Tibial nerve (tissue), 4 donors: ENCODE measurements at regions not wholly inside any gene's neighbourhood (a gene's known extent, or its start where the extent isn't known, plus 50 kb on each side); places are given as distances from the start of the nearest gene placed in this dataset.

Source experiments
- DNase-seq, 2 donors: peaks; one replicate each; pipeline ENCODE4 v3.0.0-alpha.2; 2019; ENCODE audit warnings: low spot score in 2 of 2
- H3K27ac ChIP-seq, 4 donors: fragments of 200-600 bp; sonication (generic) in 3 of 4; one replicate each; pipeline ENCODE4 v1.5.1; 2017 to 2019; ENCODE audit warnings: mild to moderate bottlenecking in 1 of 4
- H3K27me3 ChIP-seq, 2 donors: fragments of 200-600 bp; sonication (generic) in 1 of 2; one replicate each; pipeline versions ENCODE4 v1.5.1 to v1.6.0; 2017 to 2019
- H3K36me3 ChIP-seq, 3 donors: fragments of 200-600 bp; sonication (generic); one replicate each; pipeline ENCODE4 v1.5.1; 2018 to 2019
- H3K4me1 ChIP-seq, 4 donors: fragments of 200-600 bp; sonication (generic) in 3 of 4; one replicate each; pipeline ENCODE4 v1.5.1; 2017 to 2019
- H3K4me3 ChIP-seq, 4 donors: fragments of 200-600 bp; sonication (generic) in 3 of 4; one replicate each; pipeline ENCODE4 v1.5.1; 2017 to 2019; ENCODE audit warnings: mild to moderate bottlenecking in 1 of 4, moderate library complexity in 1 of 4
- H3K9me3 ChIP-seq, 4 donors: fragments of 200-600 bp; sonication (generic) in 3 of 4; one replicate each; pipeline ENCODE4 v1.5.1; 2017 to 2019
- EP300 ChIP-seq, 2 donors: sonication (generic); formaldehyde crosslinking; IDR thresholded peaks; one replicate each; pipeline ENCODE4 v1.6.1; 2017; ENCODE audit warnings: antibody characterized with exemption in 2 of 2, mild to moderate bottlenecking in 1 of 2
- POLR2A ChIP-seq, 2 donors: fragments of 450-650 bp; IDR thresholded peaks; one replicate each; pipeline ENCODE4 v1.6.1; 2017; ENCODE audit warnings: antibody characterized with exemption in 2 of 2, mild to moderate bottlenecking in 2 of 2, moderate library complexity in 2 of 2
- WGBS, 2 donors: methylation state at CpG; one replicate each; pipeline ENCODE4 v1.1.5; 2018; 5-methylcytosine and 5-hydroxymethylcytosine counted together
- TF ChIP-seq, protein P1 (sequence below), 5 experiments: fragments of 200-600 bp in 3 of 5; fragments of 450-650 bp in 2 of 5; sonication (generic) in 3 of 5; IDR thresholded peaks; one replicate each; pipeline ENCODE4 v1.5.1; 2016 to 2019; ENCODE audit warnings: antibody characterized with exemption in 5 of 5, mild to moderate bottlenecking in 3 of 5, moderate library complexity in 2 of 5

DNA sequence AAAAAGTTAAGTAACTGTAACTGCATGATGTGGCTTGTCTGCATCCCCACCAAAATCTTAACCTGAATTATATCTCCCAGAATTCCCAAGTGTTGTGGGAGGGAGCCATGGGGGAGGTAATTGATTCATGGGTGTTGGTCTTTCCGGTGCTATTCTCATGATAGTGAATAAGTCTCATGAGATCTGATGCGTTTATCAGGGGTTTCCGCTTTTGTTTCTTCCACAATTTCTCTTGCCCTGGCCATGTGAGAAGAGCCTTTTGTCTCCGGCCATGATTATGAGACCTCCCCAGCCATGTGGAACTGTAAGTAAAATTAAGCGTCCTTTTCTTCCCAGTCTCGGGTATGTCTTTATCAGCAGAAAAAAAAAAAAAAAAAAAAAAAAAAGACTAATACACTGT lies 385.8 kb downstream of the SLITRK1 start:
- DNase-seq: no peak

GRCh38 chr13:83485101-83485500 lies 397.2 kb downstream of the SLITRK1 start:
- Histone ChIP-seq H3K4me3 (no peak overlapping the region), H3K27ac (no peak overlapping the region), H3K9me3 (no peaks in the 10 kb centered on the region), H3K36me3 (no peaks in the 10 kb centered on the region), H3K27me3 (no peaks in the 10 kb centered on the region), H3K4me1 (no peaks in the 10 kb centered on the region)
- 57 to 58% methylated on average over 1 of the region's 1 CpG for WGBS, 2 donors
- TF ChIP-seq POLR2A (IDR thresholded peaks at IDR 0.05): no peak
- TF ChIP-seq, protein P1, sequence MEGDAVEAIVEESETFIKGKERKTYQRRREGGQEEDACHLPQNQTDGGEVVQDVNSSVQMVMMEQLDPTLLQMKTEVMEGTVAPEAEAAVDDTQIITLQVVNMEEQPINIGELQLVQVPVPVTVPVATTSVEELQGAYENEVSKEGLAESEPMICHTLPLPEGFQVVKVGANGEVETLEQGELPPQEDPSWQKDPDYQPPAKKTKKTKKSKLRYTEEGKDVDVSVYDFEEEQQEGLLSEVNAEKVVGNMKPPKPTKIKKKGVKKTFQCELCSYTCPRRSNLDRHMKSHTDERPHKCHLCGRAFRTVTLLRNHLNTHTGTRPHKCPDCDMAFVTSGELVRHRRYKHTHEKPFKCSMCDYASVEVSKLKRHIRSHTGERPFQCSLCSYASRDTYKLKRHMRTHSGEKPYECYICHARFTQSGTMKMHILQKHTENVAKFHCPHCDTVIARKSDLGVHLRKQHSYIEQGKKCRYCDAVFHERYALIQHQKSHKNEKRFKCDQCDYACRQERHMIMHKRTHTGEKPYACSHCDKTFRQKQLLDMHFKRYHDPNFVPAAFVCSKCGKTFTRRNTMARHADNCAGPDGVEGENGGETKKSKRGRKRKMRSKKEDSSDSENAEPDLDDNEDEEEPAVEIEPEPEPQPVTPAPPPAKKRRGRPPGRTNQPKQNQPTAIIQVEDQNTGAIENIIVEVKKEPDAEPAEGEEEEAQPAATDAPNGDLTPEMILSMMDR (IDR thresholded peaks at IDR 0.05): no peak
- no peak for TF ChIP-seq EP300 (IDR thresholded peaks at IDR 0.05)
- no peak for DNase-seq

More for the DNA sequence above, 385.8 kb downstream of the SLITRK1 start:
- no peak overlapping the region for H3K27ac ChIP-seq
- TF ChIP-seq EP300 (IDR thresholded peaks at IDR 0.05): no peak
- TF ChIP-seq, protein P1 (IDR thresholded peaks at IDR 0.05): no peak
- no peak for TF ChIP-seq POLR2A (IDR thresholded peaks at IDR 0.05)
- no peaks in the 10 kb centered on the region for H3K36me3 ChIP-seq
- H3K4me1 ChIP-seq: no peaks in the 10 kb centered on the region
- no peaks in the 10 kb centered on the region for H3K27me3 ChIP-seq
- no peak overlapping the region for H3K4me3 ChIP-seq
- H3K9me3 ChIP-seq: no peaks in the 10 kb centered on the region
- 85 to 91% methylated on average over 6 of the region's 6 CpGs for WGBS, 2 donors

GRCh38 chr13:83471011-83471410 lies 411.3 kb downstream of the SLITRK1 start:
- WGBS, 2 donors: 80 to 83% methylated on average over 1 of the region's 1 CpG

DNA sequence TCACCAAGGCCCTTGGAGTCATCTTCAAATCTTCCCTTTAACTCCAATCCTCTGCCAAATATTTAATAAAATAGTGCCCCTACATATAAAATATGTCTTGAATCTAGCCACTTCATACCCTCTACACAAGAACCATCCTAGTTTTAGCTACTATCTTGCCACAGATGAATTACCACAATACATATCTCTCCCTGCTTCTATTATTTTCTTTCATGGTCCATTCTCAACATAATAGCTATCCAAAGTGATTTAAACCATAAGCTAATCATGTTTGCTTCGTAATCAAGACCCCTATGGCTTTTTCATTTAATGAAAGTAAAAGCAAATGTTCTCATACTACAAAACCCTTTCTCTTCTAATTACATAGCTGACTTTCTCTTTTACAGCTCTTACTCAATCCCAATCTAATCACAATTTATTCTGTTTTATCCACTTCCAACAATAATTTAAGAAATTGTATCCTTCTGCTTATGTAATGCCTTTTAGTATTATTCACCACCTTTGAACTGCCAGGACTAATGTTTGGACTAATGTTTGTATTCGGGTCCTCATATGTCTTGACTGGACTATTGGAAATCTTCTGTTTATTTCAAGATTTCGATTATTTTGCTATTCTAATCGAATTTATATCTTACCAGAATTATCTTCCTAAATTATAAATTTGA lies 412.0 kb downstream of the SLITRK1 start:
- no peak for TF ChIP-seq EP300 (IDR thresholded peaks at IDR 0.05)
- TF ChIP-seq, protein P1 (IDR thresholded peaks at IDR 0.05): no peak
- no peak for TF ChIP-seq POLR2A (IDR thresholded peaks at IDR 0.05)

More at GRCh38 chr13:83471011-83471410, 411.3 kb downstream of the SLITRK1 start:
- no peak overlapping the region for H3K27ac ChIP-seq
- H3K36me3 ChIP-seq: no peaks in the 10 kb centered on the region
- no peak for DNase-seq
- TF ChIP-seq EP300 (IDR thresholded peaks at IDR 0.05) (no peak), POLR2A (IDR thresholded peaks at IDR 0.05) (no peak)
- TF ChIP-seq, protein P1 (IDR thresholded peaks at IDR 0.05): no peak
- H3K4me1 ChIP-seq: no peaks in the 10 kb centered on the region
- peaks cover 0 to 3% (median 0%) of the 10 kb centered on the region in 4 donors for H3K9me3 ChIP-seq
- H3K4me3 ChIP-seq: no peak overlapping the region
- no peaks in the 10 kb centered on the region for H3K27me3 ChIP-seq

GRCh38 chr13:83453723-83454122 lies 428.6 kb downstream of the SLITRK1 start:
- no peaks in the 10 kb centered on the region for H3K9me3 ChIP-seq
- no peak for DNase-seq
- H3K27ac ChIP-seq: no peak overlapping the region
- WGBS, 2 donors: 93 to 95% methylated on average over 11 of the region's 11 CpGs
- no peak overlapping the region for H3K4me3 ChIP-seq
- no peaks in the 10 kb centered on the region for H3K36me3 ChIP-seq
- no peaks in the 10 kb centered on the region for H3K27me3 ChIP-seq
- H3K4me1 ChIP-seq: no peaks in the 10 kb centered on the region
- TF ChIP-seq EP300 (IDR thresholded peaks at IDR 0.05) (no peak), POLR2A (IDR thresholded peaks at IDR 0.05) (no peak)
- TF ChIP-seq, protein P1 (IDR thresholded peaks at IDR 0.05): no peak

More for the DNA sequence above, 412.0 kb downstream of the SLITRK1 start:
- Histone ChIP-seq H3K27me3 (no peaks in the 10 kb centered on the region), H3K4me1 (no peaks in the 10 kb centered on the region), H3K4me3 (no peak overlapping the region), H3K36me3 (no peaks in the 10 kb centered on the region), H3K27ac (no peak overlapping the region), H3K9me3 (peaks cover 0 to 3% (median 0%) of the 10 kb centered on the region in 4 donors)
- WGBS, 2 donors: 80 to 86% methylated on average over 4 of the region's 4 CpGs
- DNase-seq: no peak
